ENCODE measurements at regions not wholly inside any gene's neighbourhood (a gene's known extent, or its start where the extent isn't known, plus 50 kb on each side); places are given as distances from the start of the nearest gene placed in this dataset.

DNA sequence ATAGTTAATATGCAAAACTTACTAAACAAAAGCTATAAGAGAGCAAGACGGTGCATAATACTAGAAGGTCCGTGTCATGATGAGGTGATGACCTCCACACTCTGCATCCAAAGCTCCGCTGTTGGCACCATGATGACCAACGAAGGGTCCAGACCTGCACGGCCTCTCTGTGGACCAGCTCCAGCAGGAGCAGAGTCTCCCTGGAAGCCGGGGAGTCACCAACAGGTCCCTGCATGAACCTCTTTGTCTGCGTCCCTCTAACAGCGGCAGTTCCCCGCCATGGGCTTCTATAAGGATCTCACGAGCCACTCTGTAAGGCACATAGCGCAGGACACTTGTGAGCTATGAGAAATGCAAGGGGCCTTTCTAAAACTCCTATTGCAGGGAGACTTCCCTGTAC, 517.3 kb downstream of the BRD1 start:
- TF ChIP-seq CTCF (IDR thresholded peaks at IDR 0.05) = no peak
- no peak for TF ChIP-seq POLR2A (IDR thresholded peaks at IDR 0.05)

All from adrenal gland (tissue), 5 donors.